ENCODE measurements at regions not wholly inside any gene's neighbourhood (a gene's known extent, or its start where the extent isn't known, plus 50 kb on each side); places are given as distances from the start of the nearest gene placed in this dataset.

DNA sequence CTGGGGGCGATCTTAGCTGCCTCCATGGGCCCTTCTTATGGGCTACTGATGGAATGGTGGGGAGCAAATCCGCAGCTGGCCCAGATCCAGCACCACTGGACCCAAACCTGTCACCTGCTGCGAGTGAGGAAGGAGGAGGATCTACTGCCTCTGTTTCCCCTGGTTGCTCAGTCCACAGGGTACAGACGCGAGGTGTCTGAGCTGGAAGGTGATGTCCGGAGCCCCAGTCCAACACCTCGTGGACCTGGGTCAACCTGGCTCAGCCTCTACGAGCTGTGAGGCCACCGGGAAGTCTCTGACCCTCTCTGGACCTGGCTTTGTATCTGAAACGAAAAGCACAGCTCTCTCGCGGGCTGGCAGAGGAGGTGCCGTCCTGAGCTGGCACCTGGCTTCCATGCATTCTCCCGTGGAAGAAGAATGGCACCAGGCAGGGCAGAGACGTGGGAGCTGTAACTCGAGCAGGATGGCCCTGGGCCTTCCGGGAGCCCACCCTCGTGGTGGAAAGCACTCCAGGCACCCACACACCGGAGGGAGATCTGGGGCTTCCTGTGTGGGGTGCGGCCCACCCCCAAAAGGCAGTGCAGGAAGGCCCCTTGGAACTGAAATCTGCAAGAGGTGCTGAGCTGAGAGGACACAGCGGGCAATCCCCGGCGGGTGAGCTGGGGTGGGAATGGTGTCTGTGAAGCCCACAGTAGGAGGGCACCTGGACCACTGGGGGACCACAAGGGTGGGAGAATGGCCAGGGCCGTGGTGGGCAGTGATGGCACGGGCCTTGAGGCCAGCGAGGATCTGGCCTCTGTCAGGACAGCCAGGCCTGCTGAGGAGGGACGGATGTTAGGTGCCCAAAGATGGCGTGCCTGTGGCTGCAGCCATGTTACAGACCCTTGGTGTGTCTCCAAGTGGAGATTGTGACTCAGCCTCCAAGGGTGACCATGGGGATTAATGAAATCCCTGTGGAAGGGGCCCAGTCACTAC is 133.4 kb downstream of the OLFM1 start:
- no peak for DNase-seq (ENCODE audit: low read depth)

DNA sequence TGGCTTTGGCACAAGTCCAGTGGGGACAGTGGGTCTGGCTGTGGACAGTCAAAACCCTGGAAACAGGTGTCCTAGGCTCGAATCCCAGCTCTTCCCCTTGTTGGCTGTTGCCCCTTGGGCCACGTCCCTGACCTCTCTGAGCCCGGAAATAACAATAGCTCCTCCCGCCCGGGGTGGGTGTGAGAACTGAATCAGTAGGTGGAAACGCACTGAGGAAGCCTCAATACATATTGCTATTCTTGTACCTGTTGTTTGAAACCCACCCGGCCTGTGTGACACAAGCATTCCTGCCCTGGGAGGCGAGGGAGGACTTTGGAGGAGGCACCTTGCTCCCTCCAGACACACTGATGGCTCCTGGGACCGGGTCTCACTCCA is 134.1 kb downstream of the OLFM1 start:
- no peak for DNase-seq (ENCODE audit: low read depth)

DNA sequence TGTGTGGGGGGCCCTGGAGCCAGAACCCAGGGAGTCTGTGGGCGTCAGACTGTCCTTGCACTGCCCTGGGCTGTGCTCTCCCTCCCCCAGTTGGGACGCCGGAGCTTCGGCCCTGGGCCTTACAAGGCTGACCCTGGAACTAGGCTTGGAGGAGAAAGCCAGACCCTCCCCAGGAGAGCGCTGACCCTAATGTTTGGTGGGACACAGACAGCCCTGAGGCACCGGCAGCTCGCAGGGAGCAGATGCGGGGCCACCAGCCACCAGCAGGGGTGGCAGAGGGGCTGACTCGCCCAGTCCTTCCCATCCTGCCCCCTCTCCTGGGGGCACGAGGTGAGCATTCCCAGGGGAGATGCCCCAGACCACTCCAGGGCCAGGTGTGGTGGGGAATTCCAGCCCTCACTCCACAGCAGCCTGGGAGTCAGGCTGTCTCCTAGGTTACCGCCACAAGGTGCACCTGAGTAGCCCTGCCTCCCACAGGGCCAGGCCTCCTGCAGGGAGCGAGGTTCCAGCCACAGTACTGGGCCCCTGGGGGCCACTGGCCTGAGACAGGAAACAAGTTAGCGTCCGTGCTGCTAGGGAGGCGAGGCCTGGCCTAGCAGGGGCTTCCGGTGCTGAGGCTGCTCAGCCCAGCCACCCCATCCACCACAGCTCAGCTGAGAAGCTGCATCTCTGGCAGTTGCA is 134.6 kb downstream of the OLFM1 start:
- no peak for DNase-seq (ENCODE audit: low read depth)

DNA sequence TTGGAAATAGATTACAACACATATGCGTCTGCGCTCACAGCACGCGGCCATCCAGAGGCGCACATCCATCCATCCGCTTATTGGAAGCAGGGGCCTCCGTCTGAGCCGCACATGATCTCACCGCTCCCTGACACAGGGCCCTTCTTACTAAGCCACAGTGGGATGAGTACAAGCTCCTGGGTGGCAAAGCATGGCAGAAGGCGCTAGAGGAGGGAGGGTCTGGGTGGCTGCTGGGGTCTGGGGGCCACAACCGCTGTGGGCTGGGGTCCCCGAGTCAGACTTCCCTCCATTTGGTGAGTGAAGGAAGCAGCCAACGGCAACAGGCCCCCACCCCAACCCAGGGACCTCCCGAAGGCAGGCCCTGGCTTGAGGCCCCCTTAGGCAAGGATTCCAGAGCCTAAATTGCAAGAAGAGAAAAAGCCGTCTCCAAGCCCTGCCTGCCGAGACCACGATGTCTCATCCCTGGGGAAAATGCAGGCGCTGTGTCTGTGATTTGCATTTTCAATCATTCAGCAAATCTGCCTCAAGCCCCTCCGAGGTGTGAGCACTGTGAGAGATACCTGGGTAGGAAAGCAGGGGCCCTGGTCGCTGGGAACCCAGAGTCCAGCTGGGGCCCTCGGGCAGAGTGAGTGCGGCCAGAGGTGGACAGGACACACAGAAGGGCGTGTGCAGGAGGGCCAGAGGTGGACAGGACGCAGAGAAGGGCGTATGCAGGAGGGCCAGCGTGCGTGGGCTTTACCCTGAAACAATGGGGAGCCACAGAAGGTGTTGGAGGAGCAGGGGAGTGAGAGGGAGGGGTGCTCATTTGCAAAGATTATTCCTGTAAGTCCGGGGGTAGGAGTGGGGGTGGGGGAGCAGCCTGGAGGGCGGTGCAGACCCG is 135.7 kb downstream of the OLFM1 start:
- DNase-seq (ENCODE audit: low read depth), result no peak

DNA sequence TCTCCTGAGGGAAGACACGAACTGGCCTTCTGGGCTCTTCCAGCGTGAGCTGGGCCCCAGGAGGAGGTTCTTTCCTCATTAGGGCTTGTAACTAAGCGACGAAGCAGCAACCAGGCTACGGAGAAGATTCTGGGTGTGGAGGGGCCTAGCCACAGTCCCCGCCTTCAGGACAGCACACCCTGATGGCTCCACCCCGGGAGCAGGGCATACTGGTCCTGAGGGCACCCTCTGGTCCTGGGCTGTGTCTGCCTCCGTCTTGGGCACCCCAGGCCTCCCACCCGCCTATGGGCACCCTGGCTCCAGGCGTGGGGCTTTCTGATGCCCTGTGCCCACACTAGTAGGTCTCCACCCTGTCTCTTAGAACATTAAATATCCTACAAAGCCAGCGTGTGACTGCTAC is 136.4 kb downstream of the OLFM1 start:
- no peak for DNase-seq (ENCODE audit: low read depth)

DNA sequence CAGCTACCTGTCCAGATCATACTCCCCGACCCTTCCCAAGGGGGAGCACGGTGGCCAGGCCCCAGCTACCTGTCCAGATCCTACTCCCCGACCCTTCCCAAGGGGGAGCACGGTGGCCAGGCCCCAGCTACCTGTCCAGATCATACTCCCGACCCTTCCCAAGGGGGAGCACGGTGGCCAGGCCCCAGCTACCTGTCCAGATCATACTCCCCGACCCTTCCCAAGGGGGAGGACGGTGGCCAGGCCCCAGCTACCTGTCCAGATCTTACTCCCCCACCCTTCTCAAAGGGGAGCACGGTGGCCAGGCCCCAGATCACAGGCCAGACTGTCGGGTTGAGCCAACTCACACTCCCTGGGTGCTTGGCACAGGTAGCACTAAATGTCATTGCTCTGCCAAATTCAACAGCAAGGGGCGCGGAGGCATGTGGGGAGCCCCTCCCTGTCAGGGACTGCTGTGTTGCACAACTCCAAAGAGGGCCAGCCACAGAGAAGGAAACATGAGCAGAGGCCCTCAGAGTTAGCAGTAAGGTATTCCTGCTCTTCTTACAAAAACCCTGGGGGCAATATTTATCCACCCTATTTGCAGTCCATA is 136.9 kb downstream of the OLFM1 start:
- DNase-seq (ENCODE audit: low read depth), result no peak

DNA sequence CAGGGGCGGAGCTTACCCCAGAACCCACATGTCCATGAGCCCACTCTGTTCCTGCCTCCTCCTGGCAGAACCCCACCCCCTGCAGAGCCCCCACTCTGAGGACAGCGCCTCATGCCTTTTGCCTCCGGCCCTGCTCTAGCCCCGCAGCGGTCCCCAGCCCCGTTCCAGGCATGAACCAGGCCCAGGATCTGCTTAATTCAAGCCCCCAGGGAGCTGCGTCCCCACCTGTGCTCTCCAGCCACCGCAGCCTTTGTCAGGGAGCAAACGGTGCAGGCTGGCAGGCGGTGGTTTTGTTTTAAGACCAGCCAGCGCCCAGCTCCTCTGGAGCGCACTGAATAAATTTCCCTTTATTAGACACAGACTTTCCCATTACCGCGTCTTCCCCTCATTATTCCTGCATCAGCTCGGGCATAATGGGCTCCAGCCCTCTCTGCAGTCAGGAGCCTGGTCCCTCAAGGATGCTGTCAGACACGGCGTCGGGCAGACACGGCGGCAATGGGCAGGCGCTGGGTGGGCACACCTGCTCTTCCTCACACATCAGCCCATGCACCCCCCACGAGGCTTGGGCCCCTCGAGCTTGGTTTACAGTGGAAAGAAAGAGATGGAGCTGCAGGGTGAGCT is 137.6 kb downstream of the OLFM1 start:
- no peak for DNase-seq (ENCODE audit: low read depth)

DNA sequence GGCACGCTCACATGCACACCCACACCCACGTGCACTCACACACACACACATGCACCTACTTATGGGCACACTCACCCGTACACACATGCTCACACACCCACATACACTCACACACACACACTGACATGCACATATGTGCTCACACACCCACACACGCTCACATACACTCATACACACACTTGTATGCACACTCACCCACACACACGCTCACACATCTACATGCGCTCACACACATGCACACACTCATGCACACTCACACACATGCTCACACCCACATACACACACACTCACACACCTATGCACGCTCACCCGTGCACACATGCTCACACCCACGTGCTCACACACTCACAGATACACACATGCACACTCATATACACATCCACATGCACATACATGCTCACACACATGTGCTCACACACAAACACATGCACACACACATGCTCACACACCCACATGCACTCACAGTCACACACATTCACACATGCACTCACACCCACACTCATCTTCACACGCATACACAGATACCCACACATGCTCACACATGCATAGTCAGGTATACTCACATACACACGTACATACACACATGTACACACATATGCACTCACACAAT is 138.3 kb downstream of the OLFM1 start:
- no peak for DNase-seq (ENCODE audit: low read depth)

DNA sequence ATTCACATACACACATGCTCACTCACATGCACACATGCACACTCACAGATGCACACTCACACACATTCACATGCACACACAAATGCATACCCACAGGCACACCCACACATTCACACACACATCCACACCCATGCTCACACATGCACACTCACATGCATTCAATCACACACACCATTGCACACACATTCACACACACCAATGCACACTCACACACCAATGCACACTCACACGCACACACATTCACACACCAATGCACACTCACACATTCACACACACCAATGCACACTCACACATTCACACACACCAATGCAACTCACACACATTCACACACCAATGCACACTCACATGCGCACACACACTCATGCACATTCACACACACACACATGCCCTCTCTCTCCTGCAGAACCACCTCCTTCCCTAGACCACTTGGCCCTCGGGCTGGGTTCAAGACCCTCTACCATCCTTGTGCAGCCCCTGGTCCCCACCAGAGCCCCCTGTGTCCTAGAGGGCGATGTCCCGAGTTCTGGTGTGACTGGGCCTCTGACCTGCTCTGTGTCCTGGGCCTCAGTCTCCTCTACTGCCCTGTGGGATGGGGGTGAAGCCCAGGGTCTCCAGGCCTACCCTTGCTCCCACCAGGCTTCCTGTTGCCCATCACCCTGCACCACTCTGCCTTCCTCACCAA is 139.0 kb downstream of the OLFM1 start:
- DNase-seq (ENCODE audit: low read depth), result no peak

DNA sequence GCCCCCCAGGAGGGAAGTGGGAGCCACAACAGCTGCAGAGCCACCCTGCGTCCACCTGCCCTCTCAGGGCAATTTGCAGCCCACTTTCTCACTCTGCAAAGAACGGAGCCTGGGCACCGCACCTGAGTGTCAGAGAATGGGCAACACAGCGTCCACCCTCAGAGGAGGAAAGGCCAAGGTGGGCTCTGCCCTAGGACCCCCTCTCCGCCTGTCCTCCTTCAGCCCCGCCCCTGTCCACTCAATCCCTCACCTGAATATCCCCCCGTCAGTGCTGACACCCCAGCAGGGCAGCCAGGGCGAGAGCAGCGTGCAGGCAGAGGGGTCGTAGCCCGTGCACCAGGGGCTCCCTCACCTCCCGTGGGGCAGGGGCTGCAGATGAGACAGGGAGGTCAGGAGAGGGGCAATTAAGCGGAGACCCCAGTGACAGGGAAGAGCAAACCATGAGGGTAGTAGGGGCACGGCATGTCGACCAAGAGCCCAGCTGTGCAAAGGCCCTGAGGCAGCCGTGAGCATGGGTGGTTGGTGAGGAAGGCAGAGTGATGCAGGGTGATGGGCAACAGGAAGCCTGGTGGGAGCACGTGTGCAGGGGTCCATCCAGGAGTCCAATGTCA is 140.3 kb downstream of the OLFM1 start:
- DNase-seq (ENCODE audit: low read depth), result no peak

DNA sequence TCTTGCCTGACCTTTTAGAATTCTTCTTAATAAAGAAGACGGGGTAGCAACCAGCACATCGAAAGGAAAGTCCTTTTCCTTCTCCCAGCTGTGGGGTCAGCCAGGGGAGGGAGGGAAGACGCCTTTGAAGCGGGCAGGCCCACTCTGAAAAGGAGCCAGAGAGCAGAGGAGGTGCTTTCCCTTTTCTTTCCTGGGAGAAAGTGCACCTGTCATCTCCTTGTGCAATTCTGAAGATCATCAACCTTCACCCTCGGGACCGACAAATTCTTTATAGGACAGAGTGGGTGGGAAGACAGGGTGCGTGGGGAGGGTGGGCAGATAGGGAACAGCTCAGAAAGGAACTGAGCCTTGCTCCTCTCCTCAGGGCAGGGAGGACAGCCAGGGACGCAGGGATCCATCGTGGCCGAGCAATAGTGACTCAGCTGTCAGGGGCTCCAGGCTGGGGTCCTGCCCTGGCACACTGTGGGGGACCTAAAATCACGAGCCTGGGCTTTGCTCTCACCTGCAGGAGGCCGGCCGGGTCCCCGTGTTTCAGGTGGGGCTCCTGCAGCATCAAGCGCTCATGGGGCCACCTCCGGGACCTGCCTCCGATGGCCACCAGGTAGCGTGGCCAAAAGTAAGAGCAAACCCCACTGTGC is 141.0 kb downstream of the OLFM1 start:
- no peak for DNase-seq (ENCODE audit: low read depth)

DNA sequence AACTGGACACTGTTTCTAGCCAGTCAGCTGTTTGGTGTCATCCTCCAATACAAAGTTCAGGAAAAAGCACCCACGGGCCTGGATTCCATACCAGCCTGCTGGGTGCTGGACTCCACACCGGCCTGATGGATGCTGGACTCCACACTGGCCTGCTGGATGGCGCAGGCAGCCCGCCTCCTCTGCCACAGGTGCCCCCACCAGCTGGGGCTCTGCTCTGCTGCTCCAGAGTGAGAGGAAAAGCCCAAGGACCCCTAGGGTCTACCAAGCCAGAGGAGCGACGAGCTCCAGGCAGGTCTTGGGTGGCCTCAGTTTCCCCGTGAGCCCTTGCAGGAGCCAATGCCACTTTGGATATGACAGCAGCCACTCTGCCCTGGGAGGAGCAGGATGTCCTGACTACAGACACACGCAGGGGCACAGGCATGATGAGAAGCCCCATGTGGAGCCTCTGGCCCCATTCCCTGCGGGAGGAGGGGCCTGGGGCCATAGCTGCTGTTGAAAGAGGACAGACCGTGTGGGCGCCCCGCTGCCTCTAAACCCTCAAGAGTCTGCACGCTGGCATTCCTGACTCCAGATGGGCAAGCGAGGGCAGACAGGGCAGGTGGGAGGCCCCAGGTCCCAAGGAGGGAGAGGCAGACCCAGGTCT is 141.6 kb downstream of the OLFM1 start:
- no peak for DNase-seq (ENCODE audit: low read depth)

DNA sequence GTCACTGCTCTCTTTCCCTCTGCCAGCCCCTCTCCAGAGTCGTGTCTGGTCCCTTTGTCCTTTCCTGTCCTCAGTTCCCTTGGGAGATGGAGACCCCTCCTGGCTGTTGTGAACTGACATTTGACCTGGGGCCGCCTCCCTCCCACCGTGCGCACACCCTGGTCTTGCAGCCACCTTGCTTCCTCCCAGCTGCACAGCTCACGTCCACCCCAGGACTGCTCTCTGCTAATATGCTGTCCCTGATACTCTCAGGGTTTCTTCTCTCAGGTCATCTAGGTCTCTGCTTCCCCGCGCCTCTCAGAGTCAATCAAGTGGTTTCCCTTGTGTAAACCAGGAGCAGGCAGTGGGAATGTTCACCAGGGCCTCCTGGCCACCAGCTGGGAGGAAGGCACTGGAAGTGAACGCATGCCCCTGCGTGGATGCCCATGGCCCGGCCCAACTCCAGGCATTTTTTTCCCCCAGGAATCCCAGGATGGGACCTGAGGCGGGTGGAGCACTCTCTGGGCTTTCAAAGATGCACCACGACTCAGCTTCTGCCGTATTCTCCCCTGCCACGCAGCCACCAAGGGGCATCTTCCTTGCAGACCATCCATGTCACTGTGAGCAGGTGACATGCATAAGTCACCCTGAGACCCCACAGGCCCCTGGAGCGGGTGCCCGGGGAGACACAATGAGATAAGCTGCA is 142.4 kb downstream of the OLFM1 start:
- DNase-seq (ENCODE audit: low read depth), result no peak

DNA sequence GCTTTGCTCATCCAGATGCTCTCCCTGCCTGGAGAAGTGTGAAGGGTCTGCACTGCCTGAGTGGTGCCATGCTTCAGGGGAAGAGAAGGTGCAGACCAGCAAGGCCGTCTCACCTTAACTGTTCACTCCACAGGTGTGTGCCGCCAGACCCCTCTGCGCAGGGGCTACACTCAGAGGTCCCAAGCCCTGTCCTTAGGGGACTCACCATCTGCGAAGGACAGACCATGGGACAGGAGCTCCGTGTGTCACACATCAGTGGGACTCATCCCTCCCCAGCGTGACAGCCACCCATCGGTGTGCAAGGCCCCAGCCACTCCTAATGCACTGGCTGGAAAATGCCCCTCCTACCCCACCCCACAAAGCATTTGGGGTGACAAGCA is 142.9 kb downstream of the OLFM1 start:
- no peak for DNase-seq (ENCODE audit: low read depth)

DNA sequence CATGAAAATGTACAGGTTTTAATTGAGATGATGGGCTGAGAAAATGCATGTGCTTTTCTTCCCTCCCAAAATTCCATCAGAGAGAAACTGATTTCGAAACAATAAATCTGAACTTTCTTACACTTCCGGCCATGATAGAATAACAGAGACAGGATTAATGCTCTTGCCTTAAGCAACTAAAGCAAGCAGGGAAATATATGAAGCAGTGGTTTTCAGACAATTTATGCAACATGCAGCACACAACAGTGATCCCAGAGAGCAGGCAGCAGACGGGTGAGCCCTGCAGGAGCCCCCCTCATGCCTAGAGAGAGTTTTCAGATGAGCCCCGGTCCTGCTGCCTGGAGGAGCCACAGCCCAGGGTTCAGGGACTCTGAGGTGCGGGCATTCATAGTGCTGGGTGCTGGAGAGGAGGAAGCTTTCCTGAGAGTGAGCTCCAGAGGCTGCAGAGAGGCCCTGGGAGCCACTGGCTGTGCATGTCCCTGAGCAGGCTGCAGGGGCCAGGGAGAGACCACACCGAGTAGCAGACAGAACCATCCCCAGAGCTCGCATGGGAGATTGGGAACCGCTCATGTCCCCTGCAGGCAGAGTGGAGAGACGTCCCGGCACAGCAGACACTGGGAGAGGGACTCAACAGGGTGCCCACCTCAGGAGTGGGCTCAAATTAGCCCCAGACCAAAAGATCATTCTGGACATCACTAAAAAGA is 143.5 kb downstream of the OLFM1 start:
- DNase-seq (ENCODE audit: low read depth), result no peak

DNA sequence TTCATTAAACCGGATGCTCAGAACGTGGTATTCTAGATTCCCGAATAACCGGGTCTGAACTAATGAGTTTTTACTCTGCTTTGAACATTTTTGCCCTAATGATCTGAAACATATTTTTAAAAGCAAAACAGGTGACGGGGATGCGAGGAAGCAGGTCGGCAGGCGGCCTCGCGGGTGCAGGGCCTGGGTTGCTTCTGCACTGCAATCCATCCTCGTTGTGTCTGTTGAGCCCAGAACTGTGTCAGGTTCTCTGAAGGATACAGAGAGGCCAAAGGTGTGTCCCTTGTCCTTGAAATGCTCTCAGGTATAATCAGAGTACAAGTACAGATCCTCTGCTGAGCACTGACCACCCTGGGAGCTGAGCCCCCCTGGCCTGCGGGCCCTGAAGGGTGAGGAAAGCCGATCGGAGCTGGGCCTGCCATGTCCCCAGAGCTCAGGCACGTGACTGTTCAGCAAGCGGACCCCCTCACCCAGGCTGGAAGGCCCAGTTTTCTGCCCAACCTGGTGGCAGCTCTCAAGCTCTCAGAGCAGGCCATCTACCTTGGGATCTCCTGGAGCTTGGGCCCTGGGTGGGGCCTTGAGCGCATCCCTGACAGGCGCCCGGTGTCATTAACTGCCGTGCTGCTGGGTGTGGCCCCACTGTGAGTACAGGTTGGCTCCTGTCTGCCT is 151.8 kb downstream of the OLFM1 start:
- DNase-seq (ENCODE audit: low read depth), result no peak

DNA sequence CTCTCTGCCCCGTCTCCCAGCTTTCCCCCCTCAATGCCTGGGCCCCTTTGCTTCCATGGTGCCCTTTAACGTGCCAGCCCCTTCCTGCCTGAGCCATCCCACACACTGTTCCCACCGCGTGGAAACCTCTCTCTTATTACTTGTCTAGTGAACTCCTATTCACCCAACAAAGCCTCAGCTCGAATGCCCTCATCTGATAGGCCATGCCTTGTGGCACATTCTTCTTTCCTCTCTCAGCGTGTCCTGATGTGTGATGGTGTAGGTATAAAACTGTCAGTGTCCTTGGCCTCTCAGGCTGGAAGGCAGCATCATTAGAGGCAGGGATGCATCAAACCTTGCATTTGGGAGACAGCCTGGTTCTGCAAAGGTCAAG is 152.3 kb downstream of the OLFM1 start:
- DNase-seq (ENCODE audit: low read depth), result no peak
